ENCODE measurements at regions not wholly inside any gene's neighbourhood (a gene's known extent, or its start where the extent isn't known, plus 50 kb on each side); places are given as distances from the start of the nearest gene placed in this dataset.
"Not testable (repeated sequence)": the region's sequence is repeated elsewhere in the genome, so short reads cannot be mapped to it uniquely, and the experiment has no call there.

DNA sequence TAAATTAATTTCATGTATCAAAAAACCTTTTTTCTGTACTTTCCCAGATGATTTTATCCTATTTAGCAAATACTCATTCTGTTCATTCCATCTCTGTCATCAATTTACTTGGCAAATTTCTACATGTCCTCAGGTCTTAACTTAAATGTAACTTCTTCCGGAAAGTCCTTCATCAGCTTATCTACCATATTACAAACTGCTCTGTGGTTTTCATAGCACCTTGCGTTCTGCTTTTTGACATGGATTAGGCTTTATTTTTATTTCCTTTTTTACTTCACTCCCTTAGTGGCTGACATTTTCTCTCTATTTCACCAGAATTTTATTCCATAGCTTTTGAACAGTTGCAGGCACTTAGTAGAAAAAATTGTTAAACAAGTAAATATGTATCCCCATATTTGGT, 1040.8 kb downstream of the TAF11L14 start:
- DNase-seq (ENCODE audit: low read depth), result no peak

- DNase-seq (ENCODE audit: low read depth), result no peak
Measured at GRCh38 chr5:18686253-18686652, 1052.0 kb downstream of the TAF11L14 start.

- DNase-seq (ENCODE audit: low read depth), result no peak
Measured at GRCh38 chr5:18687429-18687828, 1053.2 kb downstream of the TAF11L14 start.

GRCh38 chr5:18699681-18700080, 1065.4 kb downstream of the TAF11L14 start:
- DNase-seq (ENCODE audit: low read depth), result no peak

DNA sequence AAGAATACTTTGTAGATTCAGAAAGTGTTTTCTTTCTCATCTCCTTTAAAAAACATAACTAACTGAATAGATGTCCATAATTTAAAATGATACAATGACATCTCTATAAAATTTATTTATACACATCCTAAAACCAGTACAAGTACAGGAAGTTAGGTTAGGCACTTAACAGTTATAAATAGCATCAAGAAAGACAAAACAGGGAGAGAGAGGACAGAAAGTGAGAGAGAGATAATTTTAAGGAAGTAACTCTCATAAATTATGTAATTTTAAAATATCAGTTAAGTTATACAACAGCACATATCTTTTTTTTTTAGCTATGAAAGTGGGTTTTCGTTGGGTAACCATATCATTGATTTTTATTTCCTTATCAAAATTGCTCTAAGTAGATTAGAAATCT, 1068.6 kb downstream of the TAF11L14 start:
- DNase-seq (ENCODE audit: low read depth), result no peak

GRCh38 chr5:18712936-18713485, 1078.8 kb downstream of the TAF11L14 start:
- no peak for DNase-seq (ENCODE audit: low read depth)

DNA sequence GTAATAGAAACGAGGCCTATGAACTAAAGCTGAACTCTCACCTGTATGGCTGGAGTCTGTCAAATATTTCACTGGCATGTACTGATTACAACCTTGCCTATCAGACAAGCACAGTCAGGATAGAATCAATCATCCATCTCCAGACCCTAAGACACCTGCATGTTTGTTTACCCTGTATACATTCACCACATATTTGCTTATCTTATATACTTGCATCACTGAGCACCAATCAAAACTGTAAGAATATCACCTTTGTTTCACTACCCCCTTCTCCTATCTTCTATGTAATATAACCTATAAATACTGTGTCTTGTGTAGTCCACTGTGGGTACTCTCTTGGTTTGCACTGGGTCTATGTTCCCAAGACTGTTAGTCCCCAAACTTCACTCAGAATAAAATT, 1085.7 kb downstream of the TAF11L14 start:
- no peak for DNase-seq (ENCODE audit: low read depth)

DNA sequence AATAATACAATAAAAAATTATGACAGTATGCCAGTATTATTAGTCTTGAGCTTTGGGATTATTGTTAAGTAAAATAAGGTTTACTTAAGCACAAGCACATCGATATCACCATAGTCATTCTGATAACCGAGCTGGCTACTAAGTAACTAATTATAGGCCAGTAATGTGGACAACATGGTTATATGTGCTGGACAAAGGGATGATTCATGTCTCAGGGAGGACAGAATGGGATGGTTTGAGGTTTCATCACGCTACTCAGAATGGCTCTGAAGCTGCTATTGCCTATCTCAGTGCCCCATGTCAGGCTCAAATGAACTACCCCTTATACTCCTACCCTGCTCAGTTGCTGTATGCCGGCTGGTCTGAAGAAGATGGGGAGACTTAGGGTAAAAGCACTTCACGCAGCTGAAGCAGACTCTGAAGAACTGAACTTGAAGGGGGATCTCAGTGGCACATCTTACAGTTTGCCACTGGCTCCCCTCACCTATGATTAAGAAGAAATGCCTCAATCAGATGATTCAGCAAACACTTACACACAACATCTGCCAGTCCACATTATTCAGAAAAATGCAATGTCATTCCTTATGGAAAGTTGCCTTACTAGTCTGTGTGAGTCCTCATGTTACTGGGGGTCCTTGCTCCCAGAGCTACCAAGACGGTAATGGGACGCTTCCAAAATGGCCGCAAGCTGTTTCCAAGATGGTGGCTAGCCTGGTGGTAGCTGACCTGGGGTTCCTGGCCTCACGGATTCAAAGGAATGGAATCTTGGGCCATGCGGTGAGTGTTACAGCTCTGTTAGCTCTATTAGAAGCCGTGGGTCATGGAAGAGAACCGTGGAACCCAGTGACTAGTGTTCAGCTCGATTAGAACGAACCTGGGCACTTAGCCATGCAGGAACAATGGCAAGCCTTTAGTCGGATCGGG, 1098.6 kb downstream of the TAF11L14 start:
- peak; percentile 10 for DNase-seq (ENCODE audit: low read depth)

DNA sequence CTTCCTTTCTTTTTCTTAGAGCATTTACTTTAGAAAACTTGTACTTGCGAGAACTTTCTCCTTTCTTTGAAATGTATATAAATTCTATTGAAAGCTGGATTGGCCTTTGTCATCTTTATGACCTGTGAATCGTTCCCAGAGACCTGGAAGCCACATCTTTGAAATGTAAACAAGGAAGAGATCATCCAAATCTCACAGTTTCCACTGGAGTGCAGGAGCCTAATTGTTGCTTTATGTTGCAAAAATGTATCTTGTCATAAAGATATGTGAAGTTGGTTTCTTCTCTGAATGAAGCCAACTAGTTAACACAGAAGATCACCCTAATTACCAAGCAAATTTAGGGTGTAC, 1101.8 kb downstream of the TAF11L14 start:
- no peak for DNase-seq (ENCODE audit: low read depth)

- DNase-seq (ENCODE audit: low read depth), result not testable (repeated sequence)
Measured at GRCh38 chr5:18736736-18737135, 1102.5 kb downstream of the TAF11L14 start.

- no peak for DNase-seq (ENCODE audit: low read depth)
Measured at GRCh38 chr5:18740301-18740700, 1106.0 kb downstream of the TAF11L14 start.

DNA sequence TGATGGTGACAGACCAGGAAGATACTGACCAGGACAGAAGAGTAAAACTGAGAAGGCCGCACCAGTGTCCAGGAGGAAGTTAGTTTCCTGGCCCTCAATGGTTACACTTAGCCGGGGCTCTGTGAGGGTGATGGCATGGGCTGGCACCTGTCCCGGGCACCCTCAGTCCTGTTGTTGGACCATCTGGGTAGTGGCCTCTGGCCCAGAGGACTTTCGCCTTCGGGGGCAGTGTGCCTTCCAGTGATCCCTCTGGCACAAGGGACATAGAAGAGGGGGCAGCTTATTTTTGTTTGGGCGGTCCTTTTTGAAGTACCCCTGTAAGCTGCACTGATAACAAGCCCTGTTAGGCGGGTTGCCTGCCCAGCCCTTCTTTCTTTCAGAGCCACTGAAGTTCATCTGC, 1108.6 kb downstream of the TAF11L14 start:
- DNase-seq (ENCODE audit: low read depth), result no peak

- DNase-seq (ENCODE audit: low read depth), result no peak
Measured at GRCh38 chr5:18744441-18744840, 1110.2 kb downstream of the TAF11L14 start.

DNA sequence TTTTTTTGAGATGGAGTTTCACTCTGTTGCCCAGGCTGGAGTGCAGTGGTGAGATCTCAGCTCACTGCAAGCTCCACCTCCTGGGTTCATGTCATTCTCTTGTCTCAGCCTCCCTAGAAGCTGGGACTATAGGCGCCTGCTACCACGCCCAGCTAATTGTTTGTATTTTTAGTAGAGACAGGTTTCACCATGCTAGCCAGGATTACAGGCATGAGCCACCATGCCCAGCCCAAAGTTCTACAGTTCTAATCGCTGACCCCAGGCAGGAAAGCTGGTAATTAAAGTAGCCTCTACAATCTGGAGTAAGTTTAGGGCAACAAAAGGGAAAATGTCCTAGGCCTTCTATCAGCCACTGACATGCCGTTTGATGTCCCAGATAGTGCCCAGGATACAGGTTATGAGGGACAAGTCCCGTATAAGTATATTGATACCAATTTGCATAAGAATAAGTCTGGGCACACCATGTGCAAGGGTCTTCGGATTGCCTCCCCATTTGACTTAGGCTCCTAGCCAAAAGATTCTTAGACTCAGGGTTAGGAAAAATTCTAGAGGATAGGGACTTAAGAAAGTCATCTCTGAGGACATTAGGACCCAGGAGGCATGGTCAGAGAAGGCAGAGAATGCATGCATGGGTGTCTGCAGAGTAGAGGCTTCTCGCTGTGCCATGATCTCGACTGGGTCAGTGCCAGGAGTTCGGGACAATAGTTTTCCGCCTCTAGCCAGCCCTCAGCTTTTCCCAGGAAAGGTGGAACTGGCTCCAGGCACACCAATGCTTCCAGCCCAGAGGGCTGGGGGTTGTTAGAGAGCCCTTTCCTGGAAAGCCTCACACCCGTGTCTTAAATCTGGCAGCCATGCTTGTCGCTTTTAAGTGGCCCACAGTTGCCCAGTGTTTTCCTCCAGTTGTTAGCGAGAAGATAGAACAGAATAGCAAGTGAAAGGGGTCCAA, 1111.1 kb downstream of the TAF11L14 start:
- DNase-seq (ENCODE audit: low read depth), result peak; percentile 46

DNA sequence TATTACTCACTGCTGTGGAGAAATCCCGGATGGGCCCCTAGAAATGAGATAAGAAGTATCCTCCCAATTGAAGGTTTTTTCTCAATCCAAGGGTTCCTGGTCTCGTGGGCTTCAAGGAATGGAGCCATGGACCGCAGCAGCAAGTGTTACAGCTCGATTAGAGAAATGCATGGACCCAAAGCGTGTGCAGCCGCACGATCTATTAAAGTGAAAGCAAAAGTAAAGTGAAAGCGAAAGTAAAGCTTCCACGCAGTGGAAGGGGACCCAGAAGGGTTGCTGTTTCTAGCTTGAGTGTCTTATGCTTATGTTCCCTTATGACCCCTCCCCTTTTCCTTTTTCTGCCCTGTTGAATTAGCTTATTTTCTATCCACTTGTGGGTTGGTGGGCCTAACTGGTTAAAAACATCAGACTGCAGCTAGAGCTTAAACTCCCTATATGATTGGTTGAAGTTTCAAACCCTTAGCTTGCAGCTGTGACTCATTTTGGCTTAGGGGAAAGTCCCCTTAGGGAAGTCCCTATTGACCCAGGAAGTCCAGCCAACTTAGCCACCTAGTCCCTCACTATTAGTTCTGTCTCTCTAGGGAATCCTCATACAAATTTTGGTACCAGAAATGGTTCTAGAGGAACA, 1111.8 kb downstream of the TAF11L14 start:
- DNase-seq (ENCODE audit: low read depth), result peak; percentile 82

GRCh38 chr5:18749763-18750162, 1115.5 kb downstream of the TAF11L14 start:
- DNase-seq (ENCODE audit: low read depth), result peak; percentile 3

GRCh38 chr5:18752317-18752716, 1118.1 kb downstream of the TAF11L14 start:
- DNase-seq (ENCODE audit: low read depth), result no peak

DNA sequence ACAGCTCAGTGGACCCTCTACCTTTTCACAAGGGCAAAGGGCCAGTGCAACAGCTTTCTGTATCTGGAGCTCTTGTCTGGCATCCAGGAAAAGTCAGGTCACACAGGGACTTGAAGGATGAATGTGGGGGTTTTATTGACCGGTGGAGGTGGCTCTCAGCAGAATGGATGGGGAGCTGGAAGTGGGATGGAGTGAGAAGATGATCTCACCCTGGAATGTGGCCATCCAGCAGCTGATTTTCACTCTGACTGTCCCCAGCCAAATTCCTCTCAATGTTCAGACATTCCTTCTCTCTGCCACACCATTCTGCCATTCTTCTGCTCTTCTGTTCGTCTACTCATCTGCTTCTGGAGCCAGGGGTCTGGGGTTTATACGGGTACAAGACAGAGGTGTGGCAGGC, 1119.9 kb downstream of the TAF11L14 start:
- peak; percentile 13 for DNase-seq (ENCODE audit: low read depth)

DNA sequence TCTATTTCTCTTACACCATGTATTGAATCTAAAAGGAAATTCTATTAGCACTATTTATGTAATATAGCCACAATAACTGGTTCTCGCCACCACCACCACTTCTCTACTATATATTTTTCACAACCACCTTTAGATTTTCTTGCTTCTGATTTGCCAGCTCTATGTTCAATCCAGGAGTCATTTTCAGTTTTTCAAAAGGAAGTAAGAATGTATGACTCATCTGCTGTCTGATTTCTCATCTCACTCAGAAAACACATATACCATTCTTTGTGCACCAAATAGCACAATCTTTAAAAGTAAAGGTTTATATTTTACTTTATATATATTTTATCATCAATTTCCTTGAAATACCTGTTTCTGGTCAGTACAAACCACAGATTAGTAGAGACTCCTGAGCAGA, 1127.5 kb downstream of the TAF11L14 start:
- peak; percentile 65 for DNase-seq (ENCODE audit: low read depth)

DNA sequence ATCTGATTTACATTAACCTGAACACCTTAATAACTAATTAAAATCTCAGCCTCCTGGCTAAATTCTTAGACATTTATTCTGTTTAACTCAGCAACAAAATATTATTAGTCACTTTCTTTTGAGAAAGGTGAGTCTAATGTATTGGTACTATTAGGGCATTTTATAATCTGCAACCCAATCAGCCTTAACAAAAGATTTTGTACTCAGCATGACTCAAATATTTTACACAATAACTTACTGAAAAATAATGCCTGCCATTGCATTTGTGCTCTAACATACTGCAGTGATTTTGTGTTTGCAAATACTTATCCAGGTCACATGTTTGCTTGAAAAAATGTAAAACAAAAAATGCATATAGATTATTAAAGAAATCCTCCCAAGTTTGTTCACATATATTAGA, 1129.9 kb downstream of the TAF11L14 start:
- DNase-seq (ENCODE audit: low read depth), result no peak

- DNase-seq (ENCODE audit: low read depth), result no peak
Measured at GRCh38 chr5:18765304-18765703, 1131.0 kb downstream of the TAF11L14 start.
